ENCODE measurements at regions not wholly inside any gene's neighbourhood (a gene's known extent, or its start where the extent isn't known, plus 50 kb on each side); places are given as distances from the start of the nearest gene placed in this dataset.

DNA sequence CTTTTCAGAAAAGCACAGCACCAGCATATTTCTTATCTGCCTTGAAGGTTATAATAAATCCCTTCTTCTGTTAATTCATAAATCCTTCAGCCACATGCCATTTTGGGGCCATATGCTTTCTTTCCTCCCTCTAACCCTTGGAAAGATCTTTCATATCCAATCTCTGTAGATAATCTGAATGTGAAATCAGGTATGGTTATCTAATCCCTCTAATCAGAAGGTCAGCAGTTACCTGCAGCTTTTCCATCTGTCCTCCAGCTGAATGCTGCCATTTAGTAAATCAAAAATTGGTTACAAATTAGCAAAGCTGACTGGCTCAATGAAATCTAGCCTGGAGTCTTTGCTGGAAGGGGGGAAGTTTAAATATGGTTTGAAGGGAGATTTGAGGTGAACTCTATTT is 230.5 kb downstream of the PIK3C3 start:
- Mint-ChIP-seq H3K4me3 (no peak overlapping the region), H3K27ac (no peak overlapping the region), H3K4me1 (peaks cover 12% of the 10 kb centered on the region), H3K9me3 (peaks cover 18% of the 10 kb centered on the region), H3K36me3 (no peaks in the 10 kb centered on the region), H3K27me3 (ENCODE audit: low read depth) (no peaks in the 10 kb centered on the region)
- no peak for DNase-seq (ENCODE audit: low spot score in 2 of 2, unreplicated experiment in 2 of 2)
- TF ChIP-seq CTCF (IDR thresholded peaks at IDR 0.05; ENCODE audit: unreplicated experiment), result no peak

DNA sequence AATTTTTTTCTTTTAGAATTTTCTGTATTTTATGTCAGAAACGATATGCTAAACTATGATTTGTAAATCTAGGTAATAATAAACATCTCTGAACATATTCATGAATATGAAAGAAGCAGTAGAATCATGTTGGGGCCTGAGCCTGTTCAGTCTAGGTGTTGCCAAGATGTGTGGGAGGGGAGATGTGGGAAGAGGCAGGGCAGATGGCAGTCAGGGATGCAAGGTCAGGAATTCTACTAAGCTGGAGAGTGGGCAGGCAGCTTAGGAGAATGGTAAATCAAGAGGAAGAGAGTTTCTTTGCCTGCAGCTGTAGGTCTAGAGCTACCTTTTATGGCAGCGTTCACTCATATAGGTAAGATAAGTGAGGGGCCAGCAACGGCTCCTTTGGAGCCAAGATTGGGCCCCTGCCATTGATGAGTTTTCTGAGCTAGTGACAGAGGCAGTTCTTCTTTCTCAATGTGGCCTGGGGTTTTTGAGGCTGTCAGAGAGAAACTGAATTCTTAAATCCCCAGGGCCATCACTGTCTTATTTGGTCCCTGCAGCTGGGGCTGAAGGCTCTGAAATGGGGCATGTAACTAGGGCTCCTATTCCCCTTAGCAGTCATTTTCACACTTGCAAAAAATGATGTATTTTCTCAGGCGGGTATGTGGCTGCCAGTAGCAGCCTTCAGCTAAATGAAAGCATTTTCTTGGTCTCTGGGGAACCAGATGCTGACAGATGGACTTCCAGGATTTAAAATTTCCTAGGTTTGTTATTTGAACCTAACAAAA is 232.8 kb downstream of the PIK3C3 start:
- Mint-ChIP-seq H3K27me3 (ENCODE audit: low read depth) (no peaks in the 10 kb centered on the region), H3K4me3 (no peak overlapping the region), H3K4me1 (peaks cover 11% of the 10 kb centered on the region), H3K27ac (no peak overlapping the region), H3K36me3 (no peaks in the 10 kb centered on the region), H3K9me3 (peaks cover 20% of the 10 kb centered on the region)
- no peak for DNase-seq (ENCODE audit: low spot score in 2 of 2, unreplicated experiment in 2 of 2)
- no peak for TF ChIP-seq CTCF (IDR thresholded peaks at IDR 0.05; ENCODE audit: unreplicated experiment)

- H3K27me3 Mint-ChIP-seq (ENCODE audit: low read depth), result no peaks in the 10 kb centered on the region
- no peaks in the 10 kb centered on the region for H3K36me3 Mint-ChIP-seq
- no peak for TF ChIP-seq CTCF (IDR thresholded peaks at IDR 0.05; ENCODE audit: unreplicated experiment)
- H3K27ac Mint-ChIP-seq, result no peak overlapping the region
- no peak overlapping the region for H3K4me3 Mint-ChIP-seq
- H3K9me3 Mint-ChIP-seq, result peaks cover 15% of the 10 kb centered on the region
- H3K4me1 Mint-ChIP-seq, result peaks cover 19% of the 10 kb centered on the region
- no peak for DNase-seq (ENCODE audit: low spot score in 2 of 2, unreplicated experiment in 2 of 2)
Observed at GRCh38 chr18:42190643-42191042, 235.6 kb downstream of the PIK3C3 start.

DNA sequence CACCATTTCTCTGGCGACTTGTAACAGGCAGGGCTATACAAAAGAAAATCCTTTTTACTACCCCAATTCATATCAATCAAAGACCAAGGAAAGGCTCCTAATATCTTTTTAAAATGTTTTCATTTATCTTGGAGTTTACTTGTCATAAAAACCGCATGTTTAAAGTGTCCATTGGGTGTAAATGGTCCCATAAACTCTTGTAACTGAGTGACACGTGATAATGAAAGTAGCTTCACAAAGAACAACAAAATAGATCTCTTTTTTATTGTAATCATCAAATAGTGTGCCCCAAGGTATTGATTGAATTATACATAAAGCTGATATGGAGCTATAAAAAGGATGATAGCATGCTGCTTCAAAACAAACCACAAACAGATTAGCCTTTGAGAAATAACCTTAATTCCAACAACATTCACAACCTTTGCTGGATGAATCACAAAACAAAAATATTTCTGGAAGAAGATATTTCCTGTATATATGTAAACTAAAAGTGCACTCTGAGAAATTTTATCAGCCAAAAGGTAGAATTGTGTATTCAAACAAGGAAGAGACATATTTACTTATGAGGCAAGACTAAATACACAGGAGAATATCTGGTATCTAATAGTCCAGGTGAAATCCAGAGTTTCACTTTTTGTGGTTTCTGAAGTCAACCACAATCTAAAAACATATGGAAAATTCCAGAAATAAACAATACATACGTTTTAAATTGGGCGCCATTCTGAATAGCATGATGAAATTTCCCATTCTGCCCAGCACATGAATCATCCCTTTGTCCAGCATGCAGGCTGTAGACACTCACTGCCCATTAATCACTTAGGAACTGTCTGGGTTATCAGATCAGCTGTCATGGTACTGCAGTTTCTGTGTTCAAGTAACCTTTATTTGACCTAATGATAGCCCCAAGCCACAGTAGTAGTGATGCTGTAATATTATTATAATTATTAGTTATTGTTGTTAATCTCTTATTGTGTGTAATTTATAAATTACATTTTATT is 237.5 kb downstream of the PIK3C3 start:
- peak overlapping the region; percentile 19 for H3K27ac Mint-ChIP-seq
- no peak for TF ChIP-seq CTCF (IDR thresholded peaks at IDR 0.05; ENCODE audit: unreplicated experiment)
- peaks cover 18% of the 10 kb centered on the region for H3K4me1 Mint-ChIP-seq
- H3K36me3 Mint-ChIP-seq, result no peaks in the 10 kb centered on the region
- no peak overlapping the region for H3K4me3 Mint-ChIP-seq
- H3K27me3 Mint-ChIP-seq (ENCODE audit: low read depth), result no peaks in the 10 kb centered on the region
- H3K9me3 Mint-ChIP-seq, result peaks cover 15% of the 10 kb centered on the region
- DNase-seq (ENCODE audit: low spot score in 2 of 2, unreplicated experiment in 2 of 2), result no peak

DNA sequence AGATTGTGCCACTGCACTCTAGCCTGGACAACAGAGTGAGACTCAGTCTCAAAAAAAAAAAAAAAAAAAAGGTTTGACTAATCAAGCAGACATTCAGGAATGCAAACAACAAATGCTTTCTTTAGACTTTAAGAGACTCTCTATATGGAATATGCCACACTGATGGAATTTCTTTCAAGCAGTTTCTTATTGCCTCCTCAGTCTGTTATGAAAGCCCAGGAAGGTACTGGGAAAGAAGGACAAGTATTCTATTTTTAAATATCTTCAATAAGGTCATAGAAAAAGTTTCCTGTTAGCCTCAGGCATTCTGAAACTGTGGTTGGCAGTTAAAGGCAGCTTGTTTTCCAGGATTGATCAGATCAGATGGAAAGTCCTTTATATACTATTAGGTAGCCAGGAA is 241.6 kb downstream of the PIK3C3 start:
- Mint-ChIP-seq H3K4me1 (peaks cover 26% of the 10 kb centered on the region), H3K4me3 (no peak overlapping the region), H3K27ac (no peak overlapping the region)

More for the DNA sequence above, 241.6 kb downstream of the PIK3C3 start:
- Mint-ChIP-seq H3K9me3 (no peaks in the 10 kb centered on the region), H3K27me3 (ENCODE audit: low read depth) (no peaks in the 10 kb centered on the region), H3K36me3 (no peaks in the 10 kb centered on the region)
- DNase-seq (ENCODE audit: low spot score in 2 of 2, unreplicated experiment in 2 of 2), result no peak
- no peak for TF ChIP-seq CTCF (IDR thresholded peaks at IDR 0.05; ENCODE audit: unreplicated experiment)
